ENCODE measurements at regions not wholly inside any gene's neighbourhood (a gene's known extent, or its start where the extent isn't known, plus 50 kb on each side); places are given as distances from the start of the nearest gene placed in this dataset.

- TF ChIP-seq, protein P1, sequence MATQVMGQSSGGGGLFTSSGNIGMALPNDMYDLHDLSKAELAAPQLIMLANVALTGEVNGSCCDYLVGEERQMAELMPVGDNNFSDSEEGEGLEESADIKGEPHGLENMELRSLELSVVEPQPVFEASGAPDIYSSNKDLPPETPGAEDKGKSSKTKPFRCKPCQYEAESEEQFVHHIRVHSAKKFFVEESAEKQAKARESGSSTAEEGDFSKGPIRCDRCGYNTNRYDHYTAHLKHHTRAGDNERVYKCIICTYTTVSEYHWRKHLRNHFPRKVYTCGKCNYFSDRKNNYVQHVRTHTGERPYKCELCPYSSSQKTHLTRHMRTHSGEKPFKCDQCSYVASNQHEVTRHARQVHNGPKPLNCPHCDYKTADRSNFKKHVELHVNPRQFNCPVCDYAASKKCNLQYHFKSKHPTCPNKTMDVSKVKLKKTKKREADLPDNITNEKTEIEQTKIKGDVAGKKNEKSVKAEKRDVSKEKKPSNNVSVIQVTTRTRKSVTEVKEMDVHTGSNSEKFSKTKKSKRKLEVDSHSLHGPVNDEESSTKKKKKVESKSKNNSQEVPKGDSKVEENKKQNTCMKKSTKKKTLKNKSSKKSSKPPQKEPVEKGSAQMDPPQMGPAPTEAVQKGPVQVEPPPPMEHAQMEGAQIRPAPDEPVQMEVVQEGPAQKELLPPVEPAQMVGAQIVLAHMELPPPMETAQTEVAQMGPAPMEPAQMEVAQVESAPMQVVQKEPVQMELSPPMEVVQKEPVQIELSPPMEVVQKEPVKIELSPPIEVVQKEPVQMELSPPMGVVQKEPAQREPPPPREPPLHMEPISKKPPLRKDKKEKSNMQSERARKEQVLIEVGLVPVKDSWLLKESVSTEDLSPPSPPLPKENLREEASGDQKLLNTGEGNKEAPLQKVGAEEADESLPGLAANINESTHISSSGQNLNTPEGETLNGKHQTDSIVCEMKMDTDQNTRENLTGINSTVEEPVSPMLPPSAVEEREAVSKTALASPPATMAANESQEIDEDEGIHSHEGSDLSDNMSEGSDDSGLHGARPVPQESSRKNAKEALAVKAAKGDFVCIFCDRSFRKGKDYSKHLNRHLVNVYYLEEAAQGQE (IDR thresholded peaks at IDR 0.05; ENCODE audit: unreplicated experiment), result no peak
- TF ChIP-seq NANOG (IDR thresholded peaks at IDR 0.05; ENCODE audit: borderline replicate concordance) (no peak), CREB1 (CRISPR knock-in tag; IDR thresholded peaks at IDR 0.05; ENCODE audit: low read depth) (no peak)
- TF ChIP-seq, protein P2, sequence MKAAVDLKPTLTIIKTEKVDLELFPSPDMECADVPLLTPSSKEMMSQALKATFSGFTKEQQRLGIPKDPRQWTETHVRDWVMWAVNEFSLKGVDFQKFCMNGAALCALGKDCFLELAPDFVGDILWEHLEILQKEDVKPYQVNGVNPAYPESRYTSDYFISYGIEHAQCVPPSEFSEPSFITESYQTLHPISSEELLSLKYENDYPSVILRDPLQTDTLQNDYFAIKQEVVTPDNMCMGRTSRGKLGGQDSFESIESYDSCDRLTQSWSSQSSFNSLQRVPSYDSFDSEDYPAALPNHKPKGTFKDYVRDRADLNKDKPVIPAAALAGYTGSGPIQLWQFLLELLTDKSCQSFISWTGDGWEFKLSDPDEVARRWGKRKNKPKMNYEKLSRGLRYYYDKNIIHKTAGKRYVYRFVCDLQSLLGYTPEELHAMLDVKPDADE (IDR thresholded peaks at IDR 0.05), result no peak
Observed at GRCh38 chr14:84877061-84877460, 652.9 kb upstream of the FLRT2 start (continued).

DNA sequence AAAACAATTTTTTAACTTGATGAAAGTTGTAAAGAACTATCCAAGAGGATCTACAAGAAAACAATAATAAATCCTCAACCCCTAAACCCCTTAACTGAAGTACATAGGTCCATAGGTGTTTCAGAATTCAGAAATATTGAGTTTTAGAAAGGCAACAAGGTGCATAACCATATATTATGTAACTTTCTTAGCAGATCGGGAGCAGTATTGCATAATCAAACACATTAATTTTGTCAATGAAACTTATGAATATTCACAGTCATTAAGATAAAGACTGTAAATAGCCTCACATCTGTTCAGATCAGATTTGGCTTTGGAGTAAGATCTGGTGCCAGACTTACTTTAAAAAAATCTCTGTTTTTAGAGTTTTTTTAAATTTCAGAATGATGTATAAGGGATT, 647.1 kb upstream of the FLRT2 start:
- H2AFZ ChIP-seq, result no peak overlapping the region
- no peaks in the 10 kb centered on the region for H4K20me1 ChIP-seq (replicated peaks; ENCODE audit: insufficient read depth)
- no peak overlapping the region for H3K27ac ChIP-seq (ENCODE audit: low read depth)
- H3K27me3 Mint-ChIP-seq (ENCODE audit: insufficient read depth, low read depth, poor library complexity), result peaks cover 1% of the 10 kb centered on the region
- H3K9me3 Mint-ChIP-seq, result no peaks in the 10 kb centered on the region
- H3K79me2 ChIP-seq (replicated peaks; ENCODE audit: insufficient read depth), result no peaks in the 10 kb centered on the region
- no peak overlapping the region for H3K27ac Mint-ChIP-seq
- DNase-seq (ENCODE audit: low spot score), result no peak
- no peaks in the 10 kb centered on the region for H3F3A ChIP-seq (replicated peaks; ENCODE audit: low read depth)
- peaks cover 7% of the 10 kb centered on the region; the same call in 1 of the 2 replicates for H3K4me1 ChIP-seq (ENCODE audit: insufficient read depth)
- no peak overlapping the region for H3K4me2 ChIP-seq
- peaks cover 3% of the 10 kb centered on the region for H3K4me1 Mint-ChIP-seq
- no peaks in the 10 kb centered on the region for H3K36me3 Mint-ChIP-seq (ENCODE audit: low read depth)
- no peaks in the 10 kb centered on the region for H3K9me2 ChIP-seq (ENCODE audit: insufficient read depth)
- H3K36me3 ChIP-seq (ENCODE audit: insufficient read depth), result no peaks in the 10 kb centered on the region
- no peak for ATAC-seq
- H3K4me3 ChIP-seq, result no peak overlapping the region
- H3K27me3 ChIP-seq (ENCODE audit: insufficient read depth), result no peaks in the 10 kb centered on the region
- H3K4me3 Mint-ChIP-seq, result no peak overlapping the region
- no peak for TF ChIP-seq STAT1 (IDR thresholded peaks at IDR 0.05; ENCODE audit: unreplicated experiment)
- no peak for TF ChIP-seq JUNB (IDR thresholded peaks at IDR 0.05; ENCODE audit: unreplicated experiment)
- no peak for TF ChIP-seq NANOG (IDR thresholded peaks at IDR 0.05; ENCODE audit: borderline replicate concordance)
- TF ChIP-seq, protein P2 (IDR thresholded peaks at IDR 0.05), result no peak
- TF ChIP-seq POLR2AphosphoS5 (IDR thresholded peaks at IDR 0.05; ENCODE audit: low read depth), result no peak
- TF ChIP-seq ZNF114 (CRISPR knock-in tag; IDR thresholded peaks at IDR 0.05), result no peak
- TF ChIP-seq CREB1 (CRISPR knock-in tag; IDR thresholded peaks at IDR 0.05; ENCODE audit: low read depth), result no peak
- TF ChIP-seq, protein P1 (IDR thresholded peaks at IDR 0.05; ENCODE audit: unreplicated experiment), result no peak
- TF ChIP-seq EZH2phosphoT487 (IDR thresholded peaks at IDR 0.05; ENCODE audit: unreplicated experiment), result no peak

Data from GM23338 (cell line).